CD4-positive, alpha-beta T cell treated with Interleukin-15 for 1 hour (primary cell): ENCODE measurements at regions not wholly inside any gene's neighbourhood (a gene's known extent, or its start where the extent isn't known, plus 50 kb on each side); places are given as distances from the start of the nearest gene placed in this dataset.
A peak's percentile ranks its signal among the peaks of the same experiment; 100 is the strongest.
"Not testable (repeated sequence)": the region's sequence is repeated elsewhere in the genome, so short reads cannot be mapped to it uniquely, and the experiment has no call there.

Experiments
- DNase-seq: peaks from one replicate; pipeline ENCODE4 v3.0.0-alpha.2; 2020

GRCh38 chr1:242811092-242811840 lies 286.8 kb upstream of the PLD5 start:
- no peak for DNase-seq

GRCh38 chr1:242806324-242806723 lies 281.8 kb upstream of the PLD5 start:
- no peak for DNase-seq

DNA sequence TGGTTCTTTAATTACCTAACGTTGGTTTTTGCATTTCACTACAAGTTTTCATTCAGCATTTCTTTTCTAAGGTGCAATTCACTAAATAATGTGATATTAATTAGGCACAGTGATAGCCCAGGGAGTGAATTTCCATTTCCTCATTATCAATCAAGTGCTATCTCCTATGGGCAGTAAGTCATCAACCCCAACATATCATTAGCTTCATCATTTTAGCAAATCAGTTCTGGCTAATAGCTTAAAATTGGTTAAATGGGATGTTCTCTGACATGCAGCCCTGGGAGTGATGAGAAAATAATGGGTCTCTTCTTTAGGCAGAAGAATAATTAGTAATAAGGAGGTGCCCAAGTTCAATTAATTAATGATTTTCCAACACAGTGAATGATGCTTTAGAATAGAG lies 280.9 kb upstream of the PLD5 start:
- DNase-seq: not testable (repeated sequence)

- DNase-seq: no peak
Measured at GRCh38 chr1:242802973-242803372, 278.5 kb upstream of the PLD5 start.

- DNase-seq: no peak
Measured at GRCh38 chr1:242800521-242800920, 276.0 kb upstream of the PLD5 start.

GRCh38 chr1:242797856-242798255 lies 273.4 kb upstream of the PLD5 start:
- no peak for DNase-seq

DNA sequence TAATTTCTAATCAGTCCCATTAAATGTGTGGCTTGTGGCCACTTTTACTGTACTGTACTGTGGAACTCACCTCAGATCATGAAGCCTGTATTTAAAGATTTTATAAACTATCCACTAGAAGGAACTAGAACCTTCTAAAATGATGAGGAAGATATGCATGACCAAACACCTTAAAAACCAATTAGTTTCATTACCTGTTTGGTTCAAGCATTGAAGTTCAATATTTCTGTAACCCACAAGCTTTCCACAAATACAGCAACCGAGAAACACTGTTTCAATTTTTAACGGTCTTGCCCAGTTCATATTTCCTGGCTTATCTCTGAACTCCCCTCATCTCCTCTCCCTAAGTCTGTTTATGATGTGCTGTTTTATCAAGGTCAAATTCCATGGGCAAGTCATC lies 264.3 kb upstream of the PLD5 start:
- DNase-seq: no peak

GRCh38 chr1:242787968-242788367 lies 263.5 kb upstream of the PLD5 start:
- no peak for DNase-seq

- no peak for DNase-seq
Measured at GRCh38 chr1:242784807-242785206, 260.3 kb upstream of the PLD5 start.

GRCh38 chr1:242784084-242784483 lies 259.6 kb upstream of the PLD5 start:
- peak; percentile 53 for DNase-seq

DNA sequence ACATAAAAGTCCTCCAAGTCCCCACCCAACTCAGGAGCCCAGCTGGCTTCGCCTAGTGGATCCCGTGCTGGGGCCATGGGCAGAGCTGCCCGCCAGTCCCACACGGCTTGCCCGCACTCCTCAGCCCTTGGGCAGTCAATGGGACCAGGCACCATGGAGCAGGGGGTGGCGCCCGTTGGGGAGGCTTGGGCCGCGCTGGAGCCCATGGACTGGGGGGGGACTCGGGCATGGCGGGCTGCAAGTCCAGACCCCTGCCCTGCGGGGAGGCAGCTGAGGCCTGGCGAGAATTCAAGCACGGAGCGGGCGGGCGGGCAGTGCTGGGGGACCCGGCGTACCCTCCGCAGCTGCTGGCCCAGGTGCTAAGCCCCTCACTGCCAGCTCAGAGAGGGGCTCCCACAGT lies 249.8 kb upstream of the PLD5 start:
- DNase-seq: no peak

- DNase-seq: no peak
Measured at GRCh38 chr1:242770366-242770765, 245.9 kb upstream of the PLD5 start.

DNA sequence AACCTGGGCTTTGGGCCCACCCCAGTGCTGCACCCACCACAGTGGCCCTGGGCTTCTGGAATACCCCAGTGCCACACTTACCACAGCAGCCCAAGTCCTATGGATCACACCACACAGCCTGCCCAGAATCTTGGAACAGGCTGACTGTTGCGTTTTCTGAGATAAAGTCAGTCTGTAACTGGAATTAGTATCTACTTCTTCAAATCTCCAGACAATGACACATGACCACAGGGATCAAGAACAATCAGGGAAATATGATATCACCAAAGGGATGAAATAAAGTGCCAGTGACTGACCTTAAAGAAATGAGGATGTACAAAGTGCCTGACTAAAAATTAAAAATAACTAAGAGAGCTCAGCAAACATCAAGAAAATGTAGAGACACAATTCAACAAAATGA lies 239.7 kb upstream of the PLD5 start:
- no peak for DNase-seq

- no peak for DNase-seq
Measured at GRCh38 chr1:242761556-242761955, 237.1 kb upstream of the PLD5 start.

DNA sequence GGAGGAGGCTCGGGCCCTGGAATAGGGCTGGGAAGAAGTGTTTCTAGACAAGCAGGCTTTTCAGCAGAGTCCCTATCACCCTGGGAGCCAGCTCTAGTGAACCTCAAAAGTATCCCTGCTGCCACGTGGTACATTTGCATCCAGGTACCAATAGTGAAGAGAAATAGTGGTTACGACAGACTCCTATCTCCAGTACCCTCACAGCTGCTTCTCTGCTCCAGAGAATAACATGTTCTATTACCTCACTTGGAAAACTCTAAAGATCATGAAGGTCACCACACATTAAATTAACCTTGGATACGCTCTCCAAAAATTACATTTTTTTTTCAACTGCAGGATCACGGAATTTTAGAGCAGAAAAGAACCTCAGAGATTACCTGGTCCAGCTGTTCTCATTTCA lies 230.4 kb upstream of the PLD5 start:
- no peak for DNase-seq

DNA sequence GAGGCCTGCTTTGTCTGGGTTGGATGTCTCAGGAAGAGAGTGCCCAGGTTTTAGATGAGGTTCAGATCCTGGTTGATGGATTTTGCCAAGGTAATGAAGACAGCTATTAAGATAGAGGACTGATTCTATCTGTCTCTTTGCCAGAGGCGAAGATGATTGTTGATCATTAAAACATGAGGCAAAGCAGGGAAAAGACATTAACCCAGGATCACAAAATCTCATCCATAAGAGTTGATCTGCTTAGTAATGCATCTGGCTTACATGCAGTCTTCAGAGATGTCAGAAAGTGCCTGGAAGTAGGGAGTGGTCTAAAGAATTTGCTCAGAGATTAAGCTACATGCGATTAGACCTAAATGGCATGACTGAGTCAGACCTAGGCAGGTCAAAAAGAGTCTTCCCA lies 229.6 kb upstream of the PLD5 start:
- no peak for DNase-seq

DNA sequence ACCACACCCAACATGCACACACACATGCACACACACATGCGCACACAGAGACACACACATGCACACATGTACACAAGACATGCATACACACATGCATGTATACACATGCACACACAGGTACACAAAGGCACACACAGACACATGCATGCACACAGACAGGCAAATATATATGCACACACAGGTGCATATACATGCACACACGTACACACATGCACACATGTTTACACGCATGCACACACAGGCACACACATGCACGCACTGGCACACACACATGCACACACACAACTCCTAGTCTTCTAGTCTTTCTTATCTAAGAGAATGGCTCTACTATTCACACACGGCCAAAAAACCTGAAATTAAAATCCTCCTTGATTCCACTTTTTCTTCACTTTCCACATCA lies 222.7 kb upstream of the PLD5 start:
- no peak for DNase-seq

- DNase-seq: no peak
Measured at GRCh38 chr1:242745079-242745478, 220.6 kb upstream of the PLD5 start.

GRCh38 chr1:242743983-242744780 lies 219.7 kb upstream of the PLD5 start:
- no peak for DNase-seq

DNA sequence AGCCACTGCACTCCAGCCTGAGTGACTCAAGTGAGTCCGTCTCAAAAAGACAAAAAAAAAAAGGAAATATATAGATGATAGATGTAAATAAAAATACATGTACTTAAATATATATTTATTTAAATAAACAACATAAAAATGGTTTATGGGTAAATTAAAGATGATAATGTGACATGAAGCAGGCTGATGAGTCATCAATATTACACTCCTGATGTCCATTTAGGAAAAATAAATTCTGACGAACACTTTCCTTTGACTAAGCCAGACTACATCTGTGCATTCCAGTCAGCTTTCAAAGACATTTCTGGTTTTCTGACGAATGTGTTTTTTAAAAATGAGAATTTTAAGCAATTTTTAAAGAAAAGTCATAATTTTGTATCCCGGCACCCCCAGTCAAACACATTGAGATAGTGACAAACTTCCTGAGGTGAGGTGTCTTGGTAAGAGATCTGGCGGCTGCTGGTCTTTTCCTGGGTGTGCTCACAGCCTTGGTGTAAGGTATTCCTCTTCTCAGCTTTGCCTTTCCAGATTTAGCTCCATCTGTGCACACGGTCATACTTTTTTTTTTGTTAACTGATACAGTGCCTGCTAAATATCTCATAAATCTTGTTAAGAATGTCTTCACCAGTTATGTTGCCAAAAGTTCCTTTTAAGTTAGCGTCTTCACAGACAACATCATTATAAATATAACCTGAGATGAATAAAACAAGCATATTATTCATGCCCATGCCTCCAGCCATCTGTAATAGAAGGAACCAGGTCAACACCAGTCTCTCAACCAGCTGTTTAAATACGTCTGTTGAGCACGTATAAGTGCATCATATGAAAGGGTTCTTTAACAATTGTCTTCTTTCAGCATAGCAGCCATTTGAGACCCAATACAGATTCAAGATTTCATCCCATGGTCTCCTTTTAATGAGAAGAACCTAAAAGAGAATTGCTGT lies 214.5 kb upstream of the PLD5 start:
- no peak for DNase-seq

- no peak for DNase-seq
Measured at GRCh38 chr1:242736611-242737010, 212.1 kb upstream of the PLD5 start.

- no peak for DNase-seq
Measured at GRCh38 chr1:242735323-242735722, 210.8 kb upstream of the PLD5 start.

DNA sequence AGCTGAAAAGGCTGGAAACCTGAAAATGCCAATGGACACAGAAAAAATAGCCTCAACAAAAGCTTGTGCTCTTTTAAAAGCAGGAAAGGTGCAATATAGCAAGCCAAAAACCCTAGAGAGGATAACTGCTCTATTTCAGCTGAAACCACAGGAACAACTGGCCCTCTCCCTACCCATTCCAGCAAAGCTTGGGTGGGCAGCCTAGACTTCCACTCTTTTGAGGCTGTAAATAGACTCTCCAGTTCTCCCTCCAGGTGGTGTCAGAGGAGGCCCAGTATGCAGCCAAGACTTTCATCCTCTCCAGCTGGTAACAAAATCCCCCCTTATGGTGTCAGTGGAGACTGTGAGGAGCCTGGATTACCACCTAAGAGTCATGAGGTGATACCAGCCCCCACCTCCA lies 206.9 kb upstream of the PLD5 start:
- DNase-seq: no peak
